H1 (cell line): ENCODE measurements at regions not wholly inside any gene's neighbourhood (a gene's known extent, or its start where the extent isn't known, plus 50 kb on each side); places are given as distances from the start of the nearest gene placed in this dataset.

Experiments
- CTCF ChIA-PET: fragments of 300-600 bp; sonication (Branson Sonifier 250); formaldehyde crosslinking; loops from one replicate; lab custom pipeline; 2021; ENCODE audit not compliant: partially characterized antibody; lab: Charles Lee
- POLR2A ChIA-PET: fragments of 300-600 bp; sonication (Branson Sonifier 250); formaldehyde crosslinking; loops from one replicate; lab custom pipeline; 2021; ENCODE audit warnings: inconsistent platforms; ENCODE audit not compliant: partially characterized antibody; lab: Charles Lee
- DNase-seq, 2 experiments: peaks; one replicate each; pipeline versions ENCODE4 v3.0.0 to v3.0.0-alpha.2; 2010 to 2022; ENCODE audit warnings: low spot score in 2 of 2, low read depth in 1 of 2, mixed read lengths in 1 of 2
- FAIRE-seq: peaks from 2 replicates; lab custom pipeline; 2011; peaks lifted over from hg19 to GRCh38; lab: Jason Lieb, UNC
- H2AFZ ChIP-seq: 2 replicates; pipeline ENCODE4 v1.8.1; 2012; ENCODE audit warnings: low read length, inconsistent platforms
- H2AK5ac ChIP-seq: 2 replicates; pipeline ENCODE4 v1.6.1; 2013; ENCODE audit warnings: low read depth, low read length
- H2BK120ac ChIP-seq: replicated peaks from 2 replicates; pipeline ENCODE3; 2013; ENCODE audit warnings: low read depth, low read length, inconsistent platforms
- H2BK12ac ChIP-seq: 2 replicates; pipeline ENCODE4 v1.6.1; 2013; ENCODE audit warnings: low read depth, low read length
- H2BK15ac ChIP-seq: 2 replicates; pipeline ENCODE4 v1.6.1; 2013; ENCODE audit warnings: low read length
- H2BK20ac ChIP-seq: 2 replicates; pipeline ENCODE4 v1.6.1; 2013; ENCODE audit warnings: low read length
- H2BK5ac ChIP-seq: 2 replicates; pipeline ENCODE4 v1.6.1; 2013; ENCODE audit warnings: low read depth, low read length
- H3K14ac ChIP-seq: 2 replicates; pipeline ENCODE4 v1.6.1; 2013; ENCODE audit warnings: inconsistent platforms; ENCODE audit not compliant: insufficient read length
- H3K18ac ChIP-seq: 2 replicates; pipeline ENCODE4 v1.6.1; 2013; ENCODE audit warnings: low read length; ENCODE audit errors: extremely low read depth
- H3K23ac ChIP-seq: 2 replicates; pipeline ENCODE4 v1.6.1; 2013; ENCODE audit warnings: inconsistent platforms; ENCODE audit not compliant: insufficient read length
- H3K23me2 ChIP-seq: 2 replicates; pipeline ENCODE4 v1.6.1; 2013; ENCODE audit warnings: low read depth, low read length
- H3K27ac ChIP-seq: 2 replicates; pipeline ENCODE4 v1.6.1; 2011; ENCODE audit warnings: low read depth, low read length, inconsistent platforms
- H3K27me3 ChIP-seq, 4 experiments: replicated peaks in 1 of 4; 1 replicate in 1 of 4; 2 replicates in 3 of 4; pipeline versions ENCODE4 v1.6.1 to v1.8.1; 2011 to 2013; ENCODE audit warnings: low read length in 3 of 4, mild to moderate bottlenecking in 3 of 4, inconsistent platforms in 2 of 4, mixed read lengths in 2 of 4, moderate library complexity in 1 of 4; ENCODE audit not compliant: control insufficient read depth in 3 of 4, insufficient read depth in 3 of 4; ENCODE audit errors: extremely low read depth in 1 of 4
- H3K36me3 ChIP-seq, 4 experiments: 2 replicates each; pipeline versions ENCODE4 v1.6.1 to v1.8.1; 2011 to 2013; ENCODE audit warnings: mild to moderate bottlenecking in 4 of 4, low read length in 3 of 4, moderate library complexity in 2 of 4, control low read depth in 1 of 4, inconsistent platforms in 1 of 4; ENCODE audit not compliant: insufficient read depth in 4 of 4, control insufficient read depth in 2 of 4
- H3K4ac ChIP-seq: replicated peaks from 2 replicates; pipeline ENCODE3; 2013; ENCODE audit warnings: low read length, low read depth, mixed read lengths, inconsistent platforms; ENCODE audit not compliant: insufficient read length
- H3K4me1 ChIP-seq, 4 experiments: replicated peaks in 1 of 4; 1 replicate in 1 of 4; 2 replicates in 3 of 4; pipeline versions ENCODE4 v1.6.1 to v1.8.1; 2011 to 2013; ENCODE audit warnings: low read length in 3 of 4, inconsistent platforms in 2 of 4, mixed read lengths in 1 of 4; ENCODE audit not compliant: insufficient read depth in 4 of 4, control insufficient read depth in 3 of 4
- H3K4me2 ChIP-seq, 2 experiments: 2 replicates each; pipeline versions ENCODE4 v1.6.1 to v1.8.1; 2011 to 2013; ENCODE audit warnings: low read depth in 2 of 2, low read length in 2 of 2, control low read depth in 1 of 2, inconsistent platforms in 1 of 2, mild to moderate bottlenecking in 1 of 2; ENCODE audit not compliant: insufficient read depth in 1 of 2
- H3K4me3 ChIP-seq, 4 experiments: fragments of 200-600, 300-600 bp in 1 of 4; sonication (generic), shearing (Covaris generic), sonication (Bioruptor Twin) in 1 of 4; 2 replicates each; pipeline versions ENCODE4 v1.5.1 to v1.8.1; 2011 to 2016; ENCODE audit warnings: low read length in 4 of 4, low read depth in 3 of 4, control low read depth in 2 of 4, inconsistent platforms in 2 of 4, mild to moderate bottlenecking in 2 of 4, mixed read lengths in 1 of 4, moderate library complexity in 1 of 4; ENCODE audit not compliant: insufficient read depth in 2 of 4; ENCODE audit errors: extremely low read depth in 1 of 4
- H3K56ac ChIP-seq: replicated peaks from 2 replicates; pipeline ENCODE3; 2013; ENCODE audit warnings: low read depth, mild to moderate bottlenecking, mixed read lengths, low read length, inconsistent platforms; ENCODE audit not compliant: insufficient read length
- H3K79me1 ChIP-seq: 2 replicates; pipeline ENCODE4 v1.6.1; 2013; ENCODE audit warnings: low read depth, low read length, control low read depth
- H3K79me2 ChIP-seq, 2 experiments: 2 replicates each; pipeline versions ENCODE4 v1.6.1 to v1.8.1; 2012 to 2013; ENCODE audit warnings: low read length in 2 of 2, mild to moderate bottlenecking in 2 of 2, inconsistent platforms in 1 of 2; ENCODE audit not compliant: insufficient read depth in 2 of 2, control insufficient read depth in 1 of 2
- H3K9ac ChIP-seq, 4 experiments: replicated peaks in 1 of 4; 1 replicate in 1 of 4; 2 replicates in 3 of 4; pipeline versions ENCODE4 v1.6.1 to v1.8.1; 2011 to 2013; ENCODE audit warnings: low read depth in 3 of 4, low read length in 3 of 4, control low read depth in 2 of 4, mild to moderate bottlenecking in 2 of 4, moderate library complexity in 2 of 4, inconsistent platforms in 1 of 4; ENCODE audit errors: extremely low read depth in 1 of 4
- H3K9me3 ChIP-seq, 2 experiments: 2 replicates each; pipeline versions ENCODE4 v1.6.1 to v1.8.1; 2012 to 2013; ENCODE audit warnings: mild to moderate bottlenecking in 2 of 2, moderate library complexity in 2 of 2, control low read depth in 1 of 2, inconsistent platforms in 1 of 2, low read depth in 1 of 2, low read length in 1 of 2, mixed read lengths in 1 of 2; ENCODE audit not compliant: insufficient read depth in 2 of 2
- H4K20me1 ChIP-seq, 2 experiments: replicated peaks in 1 of 2; 2 replicates each; pipeline versions ENCODE3 to v1.8.1; 2011 to 2013; ENCODE audit warnings: inconsistent platforms in 2 of 2, low read length in 2 of 2, mild to moderate bottlenecking in 1 of 2; ENCODE audit not compliant: insufficient read depth in 2 of 2, control insufficient read depth in 1 of 2
- H4K5ac ChIP-seq: 2 replicates; pipeline ENCODE4 v1.6.1; 2013; ENCODE audit warnings: low read length, low read depth, mixed read lengths, inconsistent platforms; ENCODE audit not compliant: insufficient read length
- H4K8ac ChIP-seq: 2 replicates; pipeline ENCODE4 v1.8.0; 2013; ENCODE audit warnings: mild to moderate bottlenecking, moderate library complexity, low read length, inconsistent platforms; ENCODE audit not compliant: insufficient read depth; ENCODE audit errors: extremely low read depth
- H4K91ac ChIP-seq: replicated peaks from 2 replicates; pipeline ENCODE3; 2013; ENCODE audit warnings: low read length, mixed read lengths, inconsistent platforms; ENCODE audit not compliant: insufficient read length
- JUN ChIP-seq: IDR thresholded peaks from 2 replicates; pipeline ENCODE4 v1.6.1; 2011; ENCODE audit warnings: low read depth, mild to moderate bottlenecking, improper control_type of control experiment, low read length
- KDM4A ChIP-seq: IDR thresholded peaks from one replicate; pipeline ENCODE4 v1.7.1; 2012; ENCODE audit warnings: low read depth, mild to moderate bottlenecking, moderate library complexity, low read length, inconsistent platforms; ENCODE audit not compliant: severe bottlenecking
- POU5F1 ChIP-seq: IDR thresholded peaks from 2 replicates; pipeline ENCODE4 v1.6.1; 2011; ENCODE audit warnings: low read depth, mild to moderate bottlenecking, low read length, moderate library complexity
- RXRA ChIP-seq: IDR thresholded peaks from 2 replicates; pipeline ENCODE4 v1.6.1; 2011; ENCODE audit warnings: low read depth, mild to moderate bottlenecking, low read length, moderate library complexity; ENCODE audit not compliant: insufficient read depth
- SUZ12 ChIP-seq: fragments of 200-600 bp; sonication (generic); IDR thresholded peaks from 2 replicates; pipeline ENCODE4 v1.6.1; 2012; ENCODE audit warnings: mild to moderate bottlenecking, inconsistent platforms, low read length, moderate library complexity, mixed read lengths
- WGBS, 2 experiments: shearing (Covaris generic) in 1 of 2; methylation state at CpG; one replicate each; pipeline versions ENCODE4 v1.1.6 to v1.1.7; 2013 to 2015; ENCODE audit warnings: low lambda C conversion rate in 2 of 2, mixed read lengths in 2 of 2, inconsistent platforms in 1 of 2, low coverage in 1 of 2, missing lambda C conversion rate in 1 of 2; ENCODE audit not compliant: insufficient replicate concordance in 2 of 2, insufficient coverage in 1 of 2, insufficient read length in 1 of 2; ENCODE audit errors: extremely low coverage in 1 of 2, missing lambda C conversion rate in 1 of 2; 5-methylcytosine and 5-hydroxymethylcytosine counted together
- TF ChIP-seq, protein P1 (sequence below): IDR thresholded peaks from 2 replicates; pipeline ENCODE4 v1.6.1; 2012; ENCODE audit warnings: inconsistent platforms
- TF ChIP-seq, protein P2 (sequence below), 3 experiments: IDR thresholded peaks; 1 replicate in 2 of 3; 2 replicates in 1 of 3; pipeline versions ENCODE4 v1.5.1 to v1.6.1; 2011; ENCODE audit warnings: low read length in 3 of 3, mild to moderate bottlenecking in 3 of 3, inconsistent platforms in 2 of 3, low read depth in 1 of 3, moderate library complexity in 1 of 3; ENCODE audit not compliant: insufficient read depth in 1 of 3; ENCODE audit errors: control extremely low read depth in 1 of 3
- TF ChIP-seq, protein P3 (sequence below): IDR thresholded peaks from 2 replicates; pipeline ENCODE4 v1.6.1; 2012; ENCODE audit warnings: low read length, inconsistent platforms

DNA sequence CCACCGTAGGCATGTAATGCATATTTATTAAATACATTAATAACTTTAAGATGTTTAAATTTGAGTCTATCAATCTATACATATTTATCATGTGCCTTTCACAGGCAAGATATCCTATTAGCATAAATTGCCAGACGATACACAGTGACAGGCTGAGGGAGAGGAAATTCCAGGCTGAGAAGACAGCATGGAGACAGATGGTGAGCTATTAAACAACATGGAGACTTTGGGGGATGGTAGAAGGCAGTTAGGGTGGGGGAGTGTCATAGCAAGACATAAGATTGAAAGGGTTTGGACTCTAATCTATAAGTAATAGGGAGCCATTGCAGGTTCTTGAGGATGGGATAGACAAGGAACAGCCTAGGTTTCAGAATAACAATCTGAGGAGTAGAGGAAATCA lies 138.5 kb downstream of the NXPE2 start:
- no peak for DNase-seq
- no peaks in the 10 kb centered on the region for H4K20me1 ChIP-seq
- no peaks in the 10 kb centered on the region for H3K79me2 ChIP-seq
- H2AK5ac ChIP-seq: peak overlapping the region; percentile 26; the same call in 1 of the 2 replicates
- no peak overlapping the region for H2BK120ac ChIP-seq
- no peak overlapping the region for H3K9ac ChIP-seq
- no peaks in the 10 kb centered on the region; a peak in 1 of 7 replicates for H3K27me3 ChIP-seq
- peak overlapping the region; percentile 55; the same call in 1 of the 2 replicates for H2BK5ac ChIP-seq
- H3K4me1 ChIP-seq: peaks cover 6 to 27% (median 12%) of the 10 kb centered on the region in 4 experiments; a peak in 5 of 7 replicates
- FAIRE-seq: no peak
- H4K5ac ChIP-seq: no peak overlapping the region
- H3K27ac ChIP-seq: no peak overlapping the region
- H3K79me1 ChIP-seq: no peaks in the 10 kb centered on the region
- H2BK20ac ChIP-seq: no peak overlapping the region
- H3K4me3 ChIP-seq: no peak overlapping the region
- H3K9me3 ChIP-seq: no peaks in the 10 kb centered on the region
- H2AFZ ChIP-seq: no peak overlapping the region
- H3K14ac ChIP-seq: no peak overlapping the region
- ChIA-PET CTCF (interaction anchor here (1.7 kb wide), 1 partner anchor 15 kb away, joined by 6 read pairs; no protein-coding TSS in a partner anchor), POLR2A (interaction anchor here (1.1 to 1.4 kb wide), 2 partner anchors 11 to 17 kb away, joined by 3 to 6 read pairs; no protein-coding TSS in a partner anchor)
- no peak overlapping the region for H3K18ac ChIP-seq
- H4K91ac ChIP-seq: no peak overlapping the region
- no peak overlapping the region for H3K23ac ChIP-seq
- H3K4me2 ChIP-seq: no peak overlapping the region
- no peak overlapping the region for H3K4ac ChIP-seq
- WGBS, 2 experiments: 96% methylated on average over 2 of the region's 2 CpGs; no CpG with 5 or more reads in 1 of the 2 experiments
- H4K8ac ChIP-seq: no peak overlapping the region
- H2BK12ac ChIP-seq: peak overlapping the region; percentile 93; the same call in 1 of the 2 replicates
- H3K23me2 ChIP-seq: no peaks in the 10 kb centered on the region
- no peaks in the 10 kb centered on the region for H3K36me3 ChIP-seq
- H3K56ac ChIP-seq: no peak overlapping the region
- H2BK15ac ChIP-seq: peak overlapping the region; percentile 83; the same call in 1 of the 2 replicates
- TF ChIP-seq RXRA (no peak), JUN (no peak), KDM4A (no peak), POU5F1 (no peak), SUZ12 (no peak)
- TF ChIP-seq, protein P1, sequence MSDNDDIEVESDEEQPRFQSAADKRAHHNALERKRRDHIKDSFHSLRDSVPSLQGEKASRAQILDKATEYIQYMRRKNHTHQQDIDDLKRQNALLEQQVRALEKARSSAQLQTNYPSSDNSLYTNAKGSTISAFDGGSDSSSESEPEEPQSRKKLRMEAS: no peak
- TF ChIP-seq, protein P2, sequence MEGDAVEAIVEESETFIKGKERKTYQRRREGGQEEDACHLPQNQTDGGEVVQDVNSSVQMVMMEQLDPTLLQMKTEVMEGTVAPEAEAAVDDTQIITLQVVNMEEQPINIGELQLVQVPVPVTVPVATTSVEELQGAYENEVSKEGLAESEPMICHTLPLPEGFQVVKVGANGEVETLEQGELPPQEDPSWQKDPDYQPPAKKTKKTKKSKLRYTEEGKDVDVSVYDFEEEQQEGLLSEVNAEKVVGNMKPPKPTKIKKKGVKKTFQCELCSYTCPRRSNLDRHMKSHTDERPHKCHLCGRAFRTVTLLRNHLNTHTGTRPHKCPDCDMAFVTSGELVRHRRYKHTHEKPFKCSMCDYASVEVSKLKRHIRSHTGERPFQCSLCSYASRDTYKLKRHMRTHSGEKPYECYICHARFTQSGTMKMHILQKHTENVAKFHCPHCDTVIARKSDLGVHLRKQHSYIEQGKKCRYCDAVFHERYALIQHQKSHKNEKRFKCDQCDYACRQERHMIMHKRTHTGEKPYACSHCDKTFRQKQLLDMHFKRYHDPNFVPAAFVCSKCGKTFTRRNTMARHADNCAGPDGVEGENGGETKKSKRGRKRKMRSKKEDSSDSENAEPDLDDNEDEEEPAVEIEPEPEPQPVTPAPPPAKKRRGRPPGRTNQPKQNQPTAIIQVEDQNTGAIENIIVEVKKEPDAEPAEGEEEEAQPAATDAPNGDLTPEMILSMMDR (IDR thresholded peaks at IDR 0.05; ENCODE audit: control extremely low read depth in 1 of 3, insufficient read depth in 1 of 3, low read depth in 1 of 3, low read length in 3 of 3): no peak
- TF ChIP-seq, protein P3, sequence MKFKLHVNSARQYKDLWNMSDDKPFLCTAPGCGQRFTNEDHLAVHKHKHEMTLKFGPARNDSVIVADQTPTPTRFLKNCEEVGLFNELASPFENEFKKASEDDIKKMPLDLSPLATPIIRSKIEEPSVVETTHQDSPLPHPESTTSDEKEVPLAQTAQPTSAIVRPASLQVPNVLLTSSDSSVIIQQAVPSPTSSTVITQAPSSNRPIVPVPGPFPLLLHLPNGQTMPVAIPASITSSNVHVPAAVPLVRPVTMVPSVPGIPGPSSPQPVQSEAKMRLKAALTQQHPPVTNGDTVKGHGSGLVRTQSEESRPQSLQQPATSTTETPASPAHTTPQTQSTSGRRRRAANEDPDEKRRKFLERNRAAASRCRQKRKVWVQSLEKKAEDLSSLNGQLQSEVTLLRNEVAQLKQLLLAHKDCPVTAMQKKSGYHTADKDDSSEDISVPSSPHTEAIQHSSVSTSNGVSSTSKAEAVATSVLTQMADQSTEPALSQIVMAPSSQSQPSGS: no peak
